ENCODE measurements at regions not wholly inside any gene's neighbourhood (a gene's known extent, or its start where the extent isn't known, plus 50 kb on each side); places are given as distances from the start of the nearest gene placed in this dataset.

DNA sequence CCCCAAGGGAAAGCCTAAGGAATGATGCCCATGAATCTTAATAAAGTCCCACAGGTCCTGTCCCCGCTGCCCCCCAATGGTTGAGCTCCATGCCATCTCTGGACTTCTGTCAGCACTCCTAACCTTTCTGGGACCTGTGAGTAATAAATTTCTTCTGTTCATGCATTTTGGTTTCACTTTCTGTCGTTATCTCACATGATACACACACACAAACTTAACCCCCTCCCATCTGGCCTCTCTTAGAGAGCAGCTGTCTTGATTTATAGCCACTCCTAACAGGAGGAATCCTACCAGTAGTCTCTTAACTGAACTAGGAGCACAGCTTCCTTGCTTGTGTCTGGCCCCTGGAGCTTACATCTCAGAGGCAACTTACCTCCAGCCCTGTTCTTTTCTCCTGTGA is 82.7 kb upstream of the SELENOK start:
- TF ChIP-seq, protein P1, sequence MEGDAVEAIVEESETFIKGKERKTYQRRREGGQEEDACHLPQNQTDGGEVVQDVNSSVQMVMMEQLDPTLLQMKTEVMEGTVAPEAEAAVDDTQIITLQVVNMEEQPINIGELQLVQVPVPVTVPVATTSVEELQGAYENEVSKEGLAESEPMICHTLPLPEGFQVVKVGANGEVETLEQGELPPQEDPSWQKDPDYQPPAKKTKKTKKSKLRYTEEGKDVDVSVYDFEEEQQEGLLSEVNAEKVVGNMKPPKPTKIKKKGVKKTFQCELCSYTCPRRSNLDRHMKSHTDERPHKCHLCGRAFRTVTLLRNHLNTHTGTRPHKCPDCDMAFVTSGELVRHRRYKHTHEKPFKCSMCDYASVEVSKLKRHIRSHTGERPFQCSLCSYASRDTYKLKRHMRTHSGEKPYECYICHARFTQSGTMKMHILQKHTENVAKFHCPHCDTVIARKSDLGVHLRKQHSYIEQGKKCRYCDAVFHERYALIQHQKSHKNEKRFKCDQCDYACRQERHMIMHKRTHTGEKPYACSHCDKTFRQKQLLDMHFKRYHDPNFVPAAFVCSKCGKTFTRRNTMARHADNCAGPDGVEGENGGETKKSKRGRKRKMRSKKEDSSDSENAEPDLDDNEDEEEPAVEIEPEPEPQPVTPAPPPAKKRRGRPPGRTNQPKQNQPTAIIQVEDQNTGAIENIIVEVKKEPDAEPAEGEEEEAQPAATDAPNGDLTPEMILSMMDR (IDR thresholded peaks at IDR 0.05): no peak
- no peak for TF ChIP-seq POLR2AphosphoS5 (IDR thresholded peaks at IDR 0.05)
